HG02759 (cell line): ENCODE measurements at regions not wholly inside any gene's neighbourhood (a gene's known extent, or its start where the extent isn't known, plus 50 kb on each side); places are given as distances from the start of the nearest gene placed in this dataset.

Experiments
- ATAC-seq: cut with Tn5 transposase; IDR thresholded peaks from one replicate; pipeline ENCODE4 v1.9.1; 2021; ENCODE audit warnings: mild to moderate bottlenecking, moderate library complexity; ENCODE audit not compliant: unreplicated experiment

DNA sequence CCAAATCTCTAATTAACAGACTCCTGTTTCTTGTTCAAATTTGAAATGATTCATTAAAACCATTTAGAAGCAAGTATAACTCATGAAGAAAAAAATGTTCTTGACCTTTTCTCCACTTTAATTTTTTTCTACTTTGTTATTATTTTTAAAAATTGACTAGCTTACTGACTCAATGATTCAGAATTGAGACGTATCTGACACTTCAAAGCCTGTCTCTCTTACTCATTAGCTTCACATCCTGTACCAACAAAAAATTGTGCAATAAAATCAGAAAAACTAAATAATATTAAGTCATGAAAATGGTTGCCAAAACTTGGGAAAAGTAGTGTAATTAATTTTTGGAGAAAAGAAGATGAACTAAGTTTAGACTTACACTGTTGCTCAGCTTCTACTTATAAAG is 331.2 kb downstream of the SLC16A7 start:
- ATAC-seq: no peak

DNA sequence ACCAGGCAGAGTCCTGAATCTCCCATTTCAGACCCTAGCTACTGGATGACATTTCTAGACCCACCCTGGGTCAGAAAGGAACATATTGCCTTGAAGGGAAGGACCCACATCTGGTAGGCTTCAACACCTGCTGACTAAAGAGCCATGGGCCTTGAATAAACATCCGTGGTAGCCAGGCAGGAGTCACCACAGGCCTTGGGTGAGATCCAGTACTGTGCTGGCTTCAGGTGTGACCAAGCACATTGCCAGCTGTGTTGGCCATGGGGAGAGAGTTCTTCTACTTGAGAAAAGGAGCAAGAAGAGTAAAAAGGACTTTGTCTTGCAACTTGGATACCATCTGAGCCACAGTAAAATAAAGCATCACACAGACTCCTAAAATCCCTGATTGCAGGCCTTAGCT is 332.6 kb downstream of the SLC16A7 start:
- ATAC-seq: no peak

GRCh38 chr12:59929110-59929509 is 333.3 kb downstream of the SLC16A7 start:
- ATAC-seq: no peak

DNA sequence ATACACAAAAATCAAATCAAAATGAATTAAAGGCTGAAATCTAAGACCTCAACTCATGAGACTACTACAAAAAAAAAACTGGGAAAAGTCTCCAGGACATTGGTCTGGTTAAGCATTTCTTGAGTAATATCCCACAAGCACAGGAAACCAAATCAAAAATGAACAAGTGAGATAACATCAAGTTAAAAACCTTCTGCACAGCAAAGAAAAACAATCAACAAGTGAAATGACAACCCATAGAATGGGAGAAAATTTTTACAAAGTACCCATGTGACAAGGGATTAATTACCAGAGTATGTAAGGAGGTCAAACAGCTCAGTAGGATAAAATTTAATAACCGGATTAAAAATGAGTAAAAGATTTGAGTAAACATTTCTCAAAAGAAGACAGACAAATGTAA is 338.7 kb downstream of the SLC16A7 start:
- ATAC-seq: no peak

- no peak for ATAC-seq
Observed at GRCh38 chr12:59936534-59936933, 340.7 kb downstream of the SLC16A7 start.

GRCh38 chr12:59937148-59937547 is 341.3 kb downstream of the SLC16A7 start:
- ATAC-seq: no peak

DNA sequence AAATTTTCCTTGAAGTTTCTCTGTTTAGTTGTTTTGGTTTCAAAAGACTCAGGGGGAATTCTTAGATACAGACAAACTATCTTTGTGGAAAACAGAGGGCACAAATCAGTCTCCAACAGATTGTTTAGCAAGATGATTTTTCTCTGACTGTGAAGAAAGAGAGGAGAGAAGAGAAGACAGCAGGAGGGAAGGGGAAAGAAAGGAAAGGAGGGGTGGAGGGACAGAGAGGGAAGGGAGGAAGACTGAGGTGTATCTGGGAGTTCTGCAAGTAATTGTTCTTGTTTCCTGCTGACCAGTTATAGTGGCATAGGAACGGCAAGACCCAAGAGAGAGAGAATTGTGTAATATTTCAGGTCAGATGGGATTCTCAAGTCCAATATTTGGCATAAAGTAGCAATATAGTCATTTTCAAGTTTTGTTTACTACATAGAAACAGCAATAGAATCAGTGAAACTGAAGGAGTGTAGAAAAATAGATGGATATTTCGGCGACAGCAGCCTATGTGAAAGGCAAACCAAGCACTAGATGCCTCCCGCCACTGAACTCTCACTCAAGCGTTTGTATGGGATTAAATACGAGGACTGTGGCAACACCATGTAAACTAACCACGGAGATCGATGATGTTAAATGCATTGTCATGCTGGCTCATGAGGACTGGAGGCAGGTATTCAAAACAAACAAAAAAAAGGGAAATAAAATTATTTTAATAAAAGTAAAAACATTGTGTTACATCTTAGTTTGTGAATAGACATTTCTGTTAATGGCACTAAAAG is 342.5 kb downstream of the SLC16A7 start:
- no peak for ATAC-seq

DNA sequence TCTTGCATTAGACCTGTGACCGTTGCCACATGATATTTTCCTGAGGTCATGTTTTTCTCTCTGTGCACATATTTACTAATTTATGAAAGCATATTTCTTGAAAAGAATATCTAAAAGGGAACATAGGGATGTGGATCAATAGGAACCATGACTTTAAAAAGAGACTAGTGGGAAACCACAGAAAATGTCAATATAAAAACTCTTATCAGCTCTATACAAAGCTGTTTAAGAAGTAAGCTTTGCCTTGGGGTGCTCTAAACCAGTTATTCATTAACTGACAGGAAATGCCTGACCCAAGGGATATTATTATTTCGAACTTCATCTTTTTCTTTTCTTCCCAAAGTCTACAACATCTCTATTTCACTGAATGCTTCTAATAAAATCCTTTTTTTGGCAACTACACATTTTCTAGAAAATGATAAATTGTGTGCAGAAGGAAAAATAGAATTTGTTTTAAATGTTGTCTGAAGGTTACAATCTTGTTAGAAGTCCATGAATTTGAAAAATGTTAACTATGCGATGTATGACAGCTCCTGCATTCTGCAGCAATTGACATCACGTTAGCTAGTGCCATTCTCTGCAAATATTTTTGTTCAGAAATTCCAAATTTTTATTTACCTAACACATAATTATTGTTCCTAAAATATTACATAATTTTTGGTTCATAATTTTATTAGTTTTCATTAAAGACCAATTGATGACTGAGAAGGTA is 345.0 kb downstream of the SLC16A7 start:
- no peak for ATAC-seq

DNA sequence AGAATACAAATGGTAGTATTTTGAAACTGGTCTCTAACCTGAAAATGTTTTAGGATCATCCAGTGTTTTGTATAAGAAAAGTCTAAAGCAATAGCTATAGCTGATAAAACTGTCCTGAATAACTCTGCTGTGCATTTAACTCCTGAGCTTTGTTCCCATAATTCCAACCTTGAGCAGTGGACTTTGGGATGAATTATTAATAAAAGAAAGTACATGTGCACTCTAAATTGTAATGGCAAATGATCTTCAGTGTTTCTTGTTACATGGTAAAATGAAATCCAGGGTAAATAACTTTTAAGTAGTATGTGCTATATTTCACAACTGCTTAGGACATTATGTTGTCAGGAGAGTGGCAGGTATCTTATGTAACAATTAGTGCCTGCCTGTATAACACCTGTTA is 345.6 kb downstream of the SLC16A7 start:
- no peak for ATAC-seq

DNA sequence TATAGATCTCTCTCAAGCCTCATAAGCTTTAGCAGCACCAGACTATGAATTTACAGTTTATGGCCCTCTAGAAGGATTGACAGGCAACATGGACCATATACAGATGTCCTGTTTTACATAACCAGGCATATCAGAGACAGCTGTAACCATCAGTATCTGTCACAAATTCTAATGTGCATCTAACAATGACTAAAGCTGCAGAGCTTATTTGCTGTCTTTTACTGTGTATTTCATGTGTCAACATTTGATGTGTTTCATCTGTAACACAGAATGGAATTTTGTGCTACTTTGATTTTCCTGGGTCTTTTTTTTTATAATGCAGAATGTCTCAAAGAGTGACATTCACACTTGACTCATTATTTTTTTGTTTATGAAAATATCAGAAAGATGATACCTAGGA is 348.3 kb downstream of the SLC16A7 start:
- no peak for ATAC-seq

GRCh38 chr12:59946635-59947034 is 350.8 kb downstream of the SLC16A7 start:
- no peak for ATAC-seq

DNA sequence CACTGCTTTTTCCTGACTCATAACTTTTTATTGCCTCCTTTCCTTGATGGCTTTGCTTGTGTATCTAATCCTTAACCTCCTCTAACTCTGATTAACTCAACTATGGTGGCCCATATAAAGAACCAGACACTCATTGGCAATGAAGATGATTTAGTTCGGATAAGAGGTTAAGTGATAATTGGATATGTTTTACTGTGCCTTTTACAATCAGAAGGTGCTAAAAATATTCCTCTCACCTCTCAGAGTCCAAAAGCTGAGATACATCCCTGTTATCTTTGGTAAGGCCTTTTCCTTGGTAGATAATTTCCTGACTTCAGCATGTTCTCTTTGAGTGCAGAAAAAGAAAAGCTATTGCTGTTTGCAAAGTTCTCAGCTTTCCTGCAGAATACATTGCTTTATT is 367.7 kb downstream of the SLC16A7 start:
- no peak for ATAC-seq

DNA sequence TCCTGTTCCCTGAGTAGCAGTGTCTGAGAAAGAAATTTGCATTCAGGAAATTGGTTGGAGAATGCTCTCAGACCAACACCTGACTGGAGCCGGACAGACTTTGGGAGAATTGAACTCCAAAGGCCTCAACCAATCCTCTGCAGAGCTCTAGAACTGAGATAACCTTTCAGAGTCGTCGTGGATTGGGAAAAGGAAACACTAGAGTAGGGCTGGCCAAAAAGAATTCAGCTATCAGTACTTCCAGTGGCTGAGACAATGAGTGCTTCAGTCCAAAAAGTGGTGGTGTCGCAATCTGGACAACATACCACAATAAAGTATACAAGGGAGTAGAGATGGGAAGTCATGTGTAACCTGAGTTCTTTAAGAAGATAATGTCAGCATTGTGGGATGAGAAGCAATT is 377.1 kb downstream of the SLC16A7 start:
- no peak for ATAC-seq

- no peak for ATAC-seq
Observed at GRCh38 chr12:59973515-59973914, 377.7 kb downstream of the SLC16A7 start.

DNA sequence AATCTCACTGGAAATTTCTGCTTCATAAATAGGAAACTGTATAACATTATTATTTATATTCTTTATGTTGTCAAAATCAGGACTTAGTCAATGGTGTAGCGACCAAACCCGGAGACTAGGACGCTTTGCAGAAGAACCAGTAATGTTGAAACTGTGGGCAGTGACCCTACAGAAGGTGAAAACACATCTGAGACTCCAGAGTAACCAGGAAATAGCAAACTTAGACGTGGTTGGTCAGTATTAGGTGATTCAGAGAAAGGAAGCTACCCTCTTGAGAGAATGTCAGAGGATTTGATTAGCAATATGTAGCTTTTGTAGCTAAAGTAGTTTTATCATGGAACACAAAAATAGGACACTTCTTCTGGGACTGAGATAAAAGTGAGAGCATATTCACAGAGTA is 381.9 kb downstream of the SLC16A7 start:
- no peak for ATAC-seq

DNA sequence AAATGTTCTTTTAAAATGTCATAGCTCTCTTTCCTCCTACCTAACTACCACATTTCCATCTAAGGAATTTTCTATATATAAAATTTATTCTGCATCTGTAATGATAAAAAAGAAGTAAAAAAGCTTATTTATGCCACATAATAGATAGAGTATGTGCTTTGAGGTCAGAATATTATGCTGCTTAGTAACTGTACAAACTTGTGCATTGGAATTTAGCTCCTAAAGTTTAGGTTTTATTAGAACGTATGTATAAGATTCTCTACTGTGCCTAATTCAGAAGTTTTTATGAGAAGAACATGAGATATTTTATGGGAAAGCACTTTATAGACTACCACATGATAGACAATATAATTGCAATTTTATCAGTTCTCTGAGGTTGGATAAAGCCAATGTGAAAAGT is 384.6 kb downstream of the SLC16A7 start:
- no peak for ATAC-seq

GRCh38 chr12:59999291-59999690 is 403.5 kb downstream of the SLC16A7 start:
- ATAC-seq: no peak

GRCh38 chr12:60010486-60010885 is 414.7 kb downstream of the SLC16A7 start:
- no peak for ATAC-seq

DNA sequence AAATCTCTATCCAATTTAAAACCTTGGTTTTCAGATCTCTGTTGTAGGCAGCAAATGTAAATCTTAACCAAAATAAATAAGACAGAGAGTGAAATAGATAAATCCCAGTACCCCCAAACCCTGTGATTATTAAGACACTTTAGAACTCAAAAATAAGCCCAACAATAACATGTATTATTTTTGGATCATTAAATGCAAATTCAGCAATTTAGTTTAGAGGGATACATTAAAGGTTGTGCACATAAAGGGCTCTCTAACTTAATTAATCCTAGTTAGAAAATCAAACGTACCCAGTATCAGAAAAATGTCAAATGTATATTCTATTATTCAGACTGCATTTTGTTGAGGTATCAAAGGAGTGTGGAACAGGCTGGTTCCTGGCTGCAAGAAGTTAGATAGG is 416.8 kb downstream of the SLC16A7 start:
- no peak for ATAC-seq

- ATAC-seq: no peak
Observed at GRCh38 chr12:60014436-60014835, 418.6 kb downstream of the SLC16A7 start.

DNA sequence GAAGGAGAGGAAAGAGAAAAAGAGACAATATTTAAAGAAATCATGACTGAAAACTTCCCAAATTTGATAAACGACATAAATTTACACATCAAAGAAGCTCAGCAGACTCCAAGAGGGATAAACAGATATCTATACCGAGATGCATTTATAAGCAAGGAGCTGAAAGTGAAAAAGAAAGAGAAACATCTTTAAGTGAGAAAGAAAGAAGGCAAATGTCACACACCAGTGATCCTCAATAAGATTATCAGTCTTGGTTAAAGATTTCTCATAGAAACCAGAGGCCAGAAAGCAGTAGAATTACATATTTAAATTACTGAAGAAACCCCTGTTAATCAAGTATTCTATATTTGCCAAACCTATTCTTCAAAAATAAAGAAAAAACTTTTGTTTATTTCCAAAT is 424.2 kb downstream of the SLC16A7 start:
- no peak for ATAC-seq

- ATAC-seq: no peak
Observed at GRCh38 chr12:60021235-60021634, 425.4 kb downstream of the SLC16A7 start.

- no peak for ATAC-seq
Observed at GRCh38 chr12:60027266-60027665, 431.4 kb downstream of the SLC16A7 start.
